NCI-H345 treated with DMSO at 0.1 percent for 48 hours (cell line): ENCODE measurements at regions not wholly inside any gene's neighbourhood (a gene's known extent, or its start where the extent isn't known, plus 50 kb on each side); places are given as distances from the start of the nearest gene placed in this dataset.
"Not testable (repeated sequence)": the region's sequence is repeated elsewhere in the genome, so short reads cannot be mapped to it uniquely, and the experiment has no call there.

Experiments
- DNase-seq: peaks from one replicate; lab custom pipeline; 2025; ENCODE audit not compliant: unreplicated experiment; lab: John Stamatoyannopoulos, UW

- no peak for DNase-seq
These were observed 540.3 kb downstream of the GABRG2 start for GRCh38 chr5:162607879-162608278.

- not testable (repeated sequence) for DNase-seq
These were observed 554.2 kb downstream of the GABRG2 start for GRCh38 chr5:162621726-162622263.

DNA sequence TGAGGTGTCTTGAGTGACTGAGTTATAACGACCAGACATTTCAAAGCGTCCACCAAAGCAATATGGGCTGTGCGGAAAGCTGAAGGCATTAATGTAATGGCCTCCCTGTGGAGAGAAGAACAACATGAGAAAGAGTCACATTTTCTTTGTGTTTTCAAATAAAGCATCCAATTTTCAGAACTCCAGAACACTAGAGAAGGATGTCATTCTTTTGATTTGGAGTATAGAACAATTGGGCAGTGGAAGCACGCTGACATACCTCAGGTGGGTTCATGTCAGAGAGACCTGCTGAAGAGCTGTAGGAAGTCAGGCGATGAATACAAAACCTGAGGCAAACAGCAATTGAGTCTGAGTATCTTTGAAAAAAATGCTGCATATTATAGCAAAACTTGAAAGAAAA lies 556.5 kb downstream of the GABRG2 start:
- no peak for DNase-seq

- no peak for DNase-seq
These were observed 569.9 kb downstream of the GABRG2 start for GRCh38 chr5:162637481-162637880.

GRCh38 chr5:162638849-162639248 lies 571.3 kb downstream of the GABRG2 start:
- DNase-seq = no peak

- no peak for DNase-seq
These were observed 573.7 kb downstream of the GABRG2 start for GRCh38 chr5:162641142-162641813.

- no peak for DNase-seq
These were observed 587.3 kb downstream of the GABRG2 start for GRCh38 chr5:162654661-162655405.

GRCh38 chr5:162657076-162657475 lies 589.5 kb downstream of the GABRG2 start:
- no peak for DNase-seq

DNA sequence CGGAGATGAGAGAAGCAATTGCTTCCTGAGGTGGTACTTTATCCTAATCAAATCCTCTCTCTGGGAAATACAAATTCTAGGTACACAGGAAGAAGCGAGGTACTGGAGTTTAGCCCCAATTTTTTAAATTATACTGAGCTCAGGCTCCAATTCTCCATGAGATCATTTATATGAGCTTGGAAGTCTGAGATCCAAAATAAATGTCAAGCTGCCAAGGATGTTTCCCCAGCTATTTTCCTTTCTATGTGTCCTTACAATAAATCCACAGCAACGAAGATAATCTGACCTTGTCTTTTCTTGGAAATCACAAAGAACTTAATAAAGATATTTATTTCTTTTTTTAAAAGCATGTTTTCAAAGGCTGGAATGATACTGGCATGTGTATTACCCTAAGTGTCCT lies 597.3 kb downstream of the GABRG2 start:
- DNase-seq = no peak

- no peak for DNase-seq
These were observed 601.4 kb downstream of the GABRG2 start for GRCh38 chr5:162668926-162669325.

GRCh38 chr5:162672061-162672460 lies 604.5 kb downstream of the GABRG2 start:
- no peak for DNase-seq

DNA sequence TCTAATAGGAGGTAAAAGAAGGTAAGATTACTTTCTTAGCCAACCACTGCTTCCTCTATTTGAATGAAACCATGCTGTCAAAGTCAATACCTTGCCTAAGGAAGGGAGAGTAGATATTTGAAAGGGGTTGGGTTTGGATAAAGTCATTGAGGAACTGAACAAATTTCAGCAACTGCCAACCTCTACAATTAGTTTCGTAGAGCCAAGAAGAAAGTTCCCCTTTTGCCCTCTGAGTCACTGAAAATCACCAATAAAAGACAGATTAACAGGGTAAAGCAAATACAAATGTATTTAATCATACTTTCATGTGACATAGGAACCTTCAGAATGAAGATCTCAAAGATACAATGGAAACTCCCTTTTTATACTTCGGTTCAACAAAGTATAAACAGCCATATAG lies 615.7 kb downstream of the GABRG2 start:
- DNase-seq = no peak

GRCh38 chr5:162684145-162684544 lies 616.6 kb downstream of the GABRG2 start:
- DNase-seq = no peak

GRCh38 chr5:162685302-162685701 lies 617.7 kb downstream of the GABRG2 start:
- no peak for DNase-seq

DNA sequence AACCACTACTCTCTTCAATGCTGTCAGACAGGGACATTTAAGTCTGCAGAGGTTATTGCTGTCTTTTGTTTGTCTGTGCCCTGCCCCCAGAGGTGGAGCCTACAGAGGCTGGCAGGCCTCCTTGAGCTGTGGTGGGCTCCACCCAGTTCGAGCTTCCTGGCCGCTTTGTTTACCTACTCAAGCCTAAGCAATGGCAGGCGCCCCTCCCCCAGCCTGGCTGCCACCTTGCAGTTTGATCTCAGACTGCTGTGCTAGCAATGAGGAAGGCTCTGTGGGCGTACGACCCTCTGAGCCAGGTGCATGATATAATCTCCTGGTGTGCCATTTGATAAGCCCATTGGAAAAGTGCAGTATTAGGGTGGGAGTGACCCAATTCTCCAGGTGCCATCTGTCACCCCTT lies 628.7 kb downstream of the GABRG2 start:
- DNase-seq = not testable (repeated sequence)

DNA sequence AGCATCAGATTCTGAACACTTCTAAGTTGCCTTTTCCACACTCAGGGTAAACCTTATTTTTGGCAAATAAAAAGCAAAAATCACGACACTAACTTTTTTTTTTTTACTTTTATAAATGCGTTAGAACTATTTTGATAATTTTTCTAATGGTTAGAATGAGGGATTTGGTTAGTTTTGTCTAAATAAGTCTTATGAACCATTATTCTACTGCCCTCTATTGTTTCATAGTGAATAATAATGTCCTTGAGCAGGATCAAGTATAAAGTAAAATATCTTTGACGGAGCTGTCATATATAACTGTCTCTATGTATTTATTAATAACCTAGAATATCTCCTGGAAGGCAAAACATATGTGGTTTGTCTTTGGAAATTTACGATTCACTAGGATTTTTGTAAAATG lies 631.8 kb downstream of the GABRG2 start:
- DNase-seq = no peak

- no peak for DNase-seq
These were observed 636.3 kb downstream of the GABRG2 start for GRCh38 chr5:162703914-162704313.

DNA sequence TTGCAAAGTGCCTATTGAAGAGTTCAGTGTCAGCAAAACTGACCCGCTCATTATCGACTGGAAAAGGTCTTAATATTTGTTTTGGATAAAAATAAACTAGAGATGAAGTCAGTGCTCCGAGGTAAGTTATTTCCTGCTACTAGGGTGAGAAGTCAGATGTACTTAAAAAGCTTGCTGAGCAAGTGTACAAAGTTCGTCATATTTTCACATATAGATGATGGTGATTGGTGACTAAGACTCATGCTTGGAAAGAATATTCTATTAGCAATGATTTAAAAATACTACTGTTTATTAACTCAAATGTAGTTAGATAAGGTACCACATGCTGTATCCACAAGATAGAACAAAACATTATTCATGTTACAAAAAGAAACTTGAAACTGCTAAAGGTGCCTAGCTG lies 643.7 kb downstream of the GABRG2 start:
- DNase-seq = no peak

- no peak for DNase-seq
These were observed 652.1 kb downstream of the GABRG2 start for GRCh38 chr5:162719720-162720119.

GRCh38 chr5:162721125-162721524 lies 653.6 kb downstream of the GABRG2 start:
- no peak for DNase-seq

- DNase-seq = no peak
These were observed 684.8 kb upstream of the CCNG1 start for GRCh38 chr5:162752612-162753011.

GRCh38 chr5:162762119-162762518 lies 675.3 kb upstream of the CCNG1 start:
- DNase-seq = no peak
